ENCODE measurements at regions not wholly inside any gene's neighbourhood (a gene's known extent, or its start where the extent isn't known, plus 50 kb on each side); places are given as distances from the start of the nearest gene placed in this dataset.

GRCh38 chr18:38239606-38240005 lies 674.0 kb upstream of the CELF4 start:
- TF ChIP-seq ZNF462 (CRISPR knock-in tag; IDR thresholded peaks at IDR 0.05) (no peak), CTCF (conservative IDR thresholded peaks at IDR 0.05; ENCODE audit: low read depth in 2 of 2) (no peak), EZH2 (IDR thresholded peaks at IDR 0.05; ENCODE audit: low read depth, unreplicated experiment) (no peak), POLR2AphosphoS5 (IDR thresholded peaks at IDR 0.05; ENCODE audit: low read depth) (no peak), EZH2phosphoT487 (IDR thresholded peaks at IDR 0.05; ENCODE audit: unreplicated experiment) (no peak), JUNB (IDR thresholded peaks at IDR 0.05; ENCODE audit: unreplicated experiment) (no peak), CREB1 (CRISPR knock-in tag; IDR thresholded peaks at IDR 0.05; ENCODE audit: low read depth) (no peak), ETS1 (IDR thresholded peaks at IDR 0.05) (no peak), REST (IDR thresholded peaks at IDR 0.05; ENCODE audit: unreplicated experiment) (no peak), ZNF114 (CRISPR knock-in tag; IDR thresholded peaks at IDR 0.05) (no peak), NANOG (IDR thresholded peaks at IDR 0.05; ENCODE audit: borderline replicate concordance) (no peak), ZNF331 (CRISPR knock-in tag; IDR thresholded peaks at IDR 0.05; ENCODE audit: low read depth) (no peak)

Data from GM23338 (cell line).